ENCODE measurements at regions not wholly inside any gene's neighbourhood (a gene's known extent, or its start where the extent isn't known, plus 50 kb on each side); places are given as distances from the start of the nearest gene placed in this dataset.

DNA sequence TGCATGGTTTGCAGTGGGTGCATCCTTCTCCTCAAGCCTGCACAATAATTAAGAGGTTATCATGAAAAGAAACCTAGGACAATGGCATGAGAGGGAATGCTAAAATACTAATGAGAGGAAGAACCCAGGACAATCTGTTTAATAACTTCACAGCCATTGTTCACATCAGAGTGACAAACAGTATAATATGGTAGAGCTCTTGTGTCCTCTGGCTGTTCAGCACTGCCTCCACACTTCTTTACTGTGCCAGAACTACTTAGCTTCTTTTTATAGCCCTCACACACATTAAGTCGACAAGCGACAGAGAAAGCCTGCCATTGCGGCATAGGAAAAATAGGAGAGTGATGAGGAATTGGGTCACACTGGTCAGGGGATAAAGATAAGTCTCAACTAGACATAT is 65.0 kb upstream of the MEIS2 start:
- DNase-seq = no peak

DNA sequence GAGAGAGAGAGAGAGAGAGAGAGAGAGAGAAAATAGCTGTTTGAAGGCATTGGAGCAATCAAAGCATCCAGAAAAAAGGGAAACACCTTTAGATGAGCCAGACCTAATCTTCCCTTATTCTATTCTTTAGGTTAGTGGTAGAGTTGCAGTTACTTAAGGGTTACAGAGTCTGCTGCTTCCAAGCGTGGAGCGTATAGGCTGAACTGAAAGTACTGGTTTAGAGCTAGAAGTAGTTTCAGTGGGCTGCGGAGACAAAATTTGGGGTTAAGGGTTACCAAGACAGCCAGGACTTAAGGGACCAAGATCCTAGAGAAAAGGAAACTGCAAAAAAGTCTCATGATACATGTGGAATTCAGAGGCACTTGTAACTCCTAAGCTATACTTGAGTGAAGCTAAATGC is 66.1 kb upstream of the MEIS2 start:
- no peak for DNase-seq

- DNase-seq = no peak
These were observed 81.0 kb upstream of the MEIS2 start for GRCh38 chr15:37181339-37181738.

DNA sequence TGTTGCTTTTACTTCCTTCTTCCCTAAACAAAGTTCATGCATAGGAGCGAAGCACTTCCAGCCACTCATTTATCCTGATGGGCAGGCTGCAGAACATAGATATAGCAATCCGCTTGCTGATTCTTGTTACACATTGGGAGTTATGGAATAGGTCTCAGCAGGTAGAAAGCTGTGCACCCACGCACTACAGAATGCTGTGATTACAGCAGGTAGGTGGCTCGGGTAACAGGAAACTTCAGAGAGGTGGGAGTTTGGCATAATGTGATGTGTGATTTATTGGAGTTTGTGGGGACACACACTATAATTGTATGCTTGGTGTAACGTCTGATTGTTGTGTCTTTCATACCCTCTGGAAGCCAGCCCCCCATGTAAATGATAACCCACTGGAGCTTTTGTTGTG is 99.2 kb upstream of the MEIS2 start:
- no peak for DNase-seq

GRCh38 chr15:37203050-37203449 is 102.7 kb upstream of the MEIS2 start:
- no peak for DNase-seq

- DNase-seq = no peak
These were observed 104.3 kb upstream of the MEIS2 start for GRCh38 chr15:37204692-37205091.

- no peak for DNase-seq
These were observed 106.3 kb upstream of the MEIS2 start for GRCh38 chr15:37206690-37207089.

GRCh38 chr15:37208146-37209040 is 108.0 kb upstream of the MEIS2 start:
- DNase-seq = no peak

GRCh38 chr15:37209041-37209363 is 108.7 kb upstream of the MEIS2 start:
- no peak for DNase-seq

DNA sequence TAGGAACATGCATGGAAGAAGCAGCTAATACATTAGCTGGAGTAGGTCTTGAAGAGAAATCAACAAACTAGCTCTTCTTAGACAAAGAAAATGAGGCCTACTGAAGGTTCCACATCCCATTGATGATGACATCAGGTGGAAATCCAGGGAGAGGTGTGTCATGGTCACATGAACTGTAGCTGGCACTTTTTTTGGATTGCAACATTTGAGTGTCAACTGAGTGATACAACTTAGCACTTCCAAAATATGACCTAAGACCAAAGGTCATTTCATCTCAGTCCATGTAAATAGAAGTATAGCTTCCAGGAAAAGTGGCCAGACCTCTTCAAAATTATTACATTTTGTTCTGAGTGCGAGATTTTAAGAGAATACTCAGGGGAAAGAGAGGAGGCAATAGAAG is 117.2 kb upstream of the MEIS2 start:
- no peak for DNase-seq

GRCh38 chr15:37218351-37218916 is 118.1 kb upstream of the MEIS2 start:
- no peak for DNase-seq

DNA sequence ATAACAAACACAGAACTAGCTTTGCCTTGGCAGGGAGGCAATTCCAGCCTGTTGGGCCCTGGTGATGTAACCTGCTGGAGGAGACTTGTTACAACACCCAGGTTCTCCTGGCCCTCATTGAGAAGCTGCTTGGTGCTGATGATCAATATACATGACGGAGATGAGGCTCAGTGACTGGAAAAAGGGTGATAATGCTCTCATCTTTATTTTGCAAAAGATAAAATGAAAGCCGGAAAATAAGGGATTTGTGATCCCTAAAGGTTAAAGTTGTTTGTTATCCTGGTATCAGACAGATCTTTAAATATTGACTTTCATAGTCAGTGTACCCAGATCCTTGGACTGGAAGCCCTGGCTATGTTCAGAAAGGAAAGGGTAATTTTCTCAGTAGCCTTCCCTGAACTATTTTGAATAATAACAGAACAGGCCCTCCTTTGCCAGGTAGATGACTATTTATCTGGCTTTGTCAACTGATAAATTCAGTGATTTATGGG is 118.9 kb upstream of the MEIS2 start:
- DNase-seq = no peak

DNA sequence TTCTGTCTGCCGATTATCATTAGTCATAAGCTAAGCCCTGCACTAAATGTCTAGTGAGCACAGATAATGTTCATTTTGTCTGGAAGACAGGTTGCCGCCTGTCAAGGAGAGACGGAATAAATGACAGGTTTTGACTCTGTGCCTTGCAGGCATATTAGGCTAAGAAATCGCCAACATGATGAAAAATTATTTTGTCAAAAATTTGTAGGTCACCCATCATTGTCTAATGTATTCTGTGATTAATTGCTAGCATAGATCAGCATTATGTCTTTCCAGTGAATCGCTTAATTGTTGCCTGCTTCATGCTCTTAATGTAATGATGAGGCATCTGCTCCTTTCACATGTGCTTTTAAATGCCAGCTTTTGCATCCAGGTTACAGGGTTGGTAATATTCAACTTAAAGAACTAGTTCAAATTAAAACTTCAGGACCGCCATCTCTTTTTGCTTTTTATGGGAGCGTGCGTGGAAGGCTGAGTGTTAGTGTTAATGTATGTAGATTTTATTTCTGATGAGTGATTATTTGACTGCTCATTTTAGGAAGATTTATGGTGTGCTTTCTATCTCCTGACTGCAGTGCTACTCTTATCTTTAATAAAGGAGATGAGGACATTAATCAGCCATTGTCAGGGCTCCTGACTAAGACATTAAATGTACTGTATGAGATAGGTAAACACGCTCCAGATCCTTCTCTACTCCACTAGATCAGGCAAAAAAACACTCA is 120.8 kb upstream of the MEIS2 start:
- no peak for DNase-seq

GRCh38 chr15:37221671-37222145 is 121.4 kb upstream of the MEIS2 start:
- DNase-seq = no peak

DNA sequence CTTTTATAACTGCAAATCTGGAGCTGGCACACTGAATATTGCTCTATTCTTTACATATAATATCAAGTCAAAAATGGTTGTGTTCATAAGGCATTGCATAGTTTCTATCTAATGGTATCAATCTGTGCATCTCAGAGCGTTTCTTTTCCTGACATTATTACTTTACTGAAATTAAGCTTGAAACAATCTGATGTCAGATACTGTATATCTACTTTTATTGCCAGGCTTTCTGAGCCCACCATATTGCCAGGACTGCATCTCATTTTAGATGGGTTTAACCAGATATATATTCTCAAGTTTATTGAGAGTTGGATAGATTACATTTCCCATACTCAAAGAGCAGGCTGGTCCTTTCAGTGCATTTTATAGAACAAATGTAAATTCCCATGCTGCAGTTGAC is 122.7 kb upstream of the MEIS2 start:
- DNase-seq = no peak

- no peak for DNase-seq
These were observed 129.7 kb upstream of the MEIS2 start for GRCh38 chr15:37229855-37230619.

- DNase-seq = no peak
These were observed 145.0 kb upstream of the MEIS2 start for GRCh38 chr15:37245358-37245757.

- no peak for DNase-seq
These were observed 145.7 kb upstream of the MEIS2 start for GRCh38 chr15:37246065-37246464.

DNA sequence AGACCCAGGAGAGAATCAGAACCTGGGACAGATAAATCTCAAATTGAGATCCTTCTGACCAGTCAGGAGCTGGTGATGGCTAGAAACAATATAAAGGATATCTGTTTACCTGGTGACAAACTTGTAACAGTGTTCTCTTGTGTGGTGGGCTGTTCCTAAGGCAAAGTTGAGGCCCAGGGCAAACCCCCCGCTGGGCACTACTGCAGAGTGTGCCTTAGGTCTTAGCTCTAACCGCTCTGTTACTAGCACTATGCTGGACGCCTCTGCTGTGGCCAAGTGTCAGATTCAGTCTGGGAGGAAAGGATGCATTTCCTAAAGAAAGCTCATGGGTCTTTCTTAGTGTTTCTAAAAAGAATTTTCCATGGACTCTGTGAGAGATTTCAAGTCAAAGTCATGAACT is 146.5 kb upstream of the MEIS2 start:
- DNase-seq = no peak

- DNase-seq = no peak
These were observed 148.9 kb upstream of the MEIS2 start for GRCh38 chr15:37249249-37249648.

- no peak for DNase-seq
These were observed 152.2 kb upstream of the MEIS2 start for GRCh38 chr15:37252530-37252929.

DNA sequence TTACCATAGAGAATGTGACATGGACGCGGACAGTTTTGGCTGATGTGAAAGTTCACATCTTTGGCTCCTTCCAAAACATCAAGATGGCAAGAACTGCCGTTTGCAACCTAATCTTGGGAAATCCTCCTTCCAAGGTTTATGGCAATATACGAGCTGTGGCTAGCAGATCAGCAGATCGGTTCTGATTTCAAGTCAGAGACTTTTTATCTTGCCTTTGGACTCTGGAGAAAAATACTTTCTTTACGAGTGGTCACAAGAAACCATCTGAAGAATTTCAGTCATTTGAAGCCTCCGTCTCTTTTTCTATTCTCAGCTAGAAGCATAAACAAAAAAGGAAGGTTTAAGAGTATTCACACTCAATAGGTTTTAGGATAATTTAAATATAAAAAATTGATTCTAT is 153.5 kb upstream of the MEIS2 start:
- DNase-seq = no peak

- no peak for DNase-seq
These were observed 159.9 kb upstream of the MEIS2 start for GRCh38 chr15:37260255-37260654.

Measured in right hindlimb (tissue), 1 donor.